GM13977 (cell line): ENCODE measurements at regions not wholly inside any gene's neighbourhood (a gene's known extent, or its start where the extent isn't known, plus 50 kb on each side); places are given as distances from the start of the nearest gene placed in this dataset.

Experiments used
- DNase-seq: peaks from one replicate; pipeline ENCODE4 v3.0.0; 2012; ENCODE audit warnings: low spot score
- CTCF ChIP-seq: IDR thresholded peaks from 2 replicates; pipeline ENCODE4 v1.5.1; 2012; ENCODE audit warnings: mild to moderate bottlenecking, control low read depth; ENCODE audit not compliant: insufficient read depth; ENCODE audit errors: extremely low read depth, missing control alignments
- in situ Hi-C: fragments of 300-500 bp; cut with MboI; formaldehyde crosslinking; loops from one replicate; pipeline ENCODE4 v1.12.0; 2022; ENCODE audit warnings: low sequenced_read_pairs, low pct_unique_long_range_greater_than_20kb, mixed read lengths, inconsistent platforms; ENCODE audit not compliant: unreplicated experiment

GRCh38 chr20:47451602-47451904 is 50.1 kb upstream of the NCOA3 start:
- DNase-seq, result no peak
- in situ Hi-C loops, result no loop called here
- TF ChIP-seq CTCF, result no peak
